ENCODE measurements at regions not wholly inside any gene's neighbourhood (a gene's known extent, or its start where the extent isn't known, plus 50 kb on each side); places are given as distances from the start of the nearest gene placed in this dataset.

DNA sequence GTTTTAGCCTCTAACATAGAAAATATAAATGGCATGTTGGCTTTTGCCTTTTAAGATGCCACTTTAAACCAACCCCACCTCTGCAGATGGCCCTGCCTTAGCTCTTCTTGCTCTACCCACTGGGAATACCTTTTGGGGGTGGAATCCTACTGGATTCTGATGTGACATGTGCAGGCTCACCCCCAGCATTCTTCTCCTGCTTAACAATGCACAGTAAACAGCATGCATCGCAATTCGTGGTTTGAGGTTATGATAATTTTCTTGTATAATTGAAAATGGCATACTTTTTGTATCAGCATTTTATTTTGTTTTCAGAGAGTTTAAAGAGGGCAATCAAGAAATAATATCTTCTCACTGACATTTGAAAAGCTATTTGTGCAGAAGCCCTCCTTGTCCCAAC, 167.9 kb downstream of the AREG start:
- TF ChIP-seq, protein P1, sequence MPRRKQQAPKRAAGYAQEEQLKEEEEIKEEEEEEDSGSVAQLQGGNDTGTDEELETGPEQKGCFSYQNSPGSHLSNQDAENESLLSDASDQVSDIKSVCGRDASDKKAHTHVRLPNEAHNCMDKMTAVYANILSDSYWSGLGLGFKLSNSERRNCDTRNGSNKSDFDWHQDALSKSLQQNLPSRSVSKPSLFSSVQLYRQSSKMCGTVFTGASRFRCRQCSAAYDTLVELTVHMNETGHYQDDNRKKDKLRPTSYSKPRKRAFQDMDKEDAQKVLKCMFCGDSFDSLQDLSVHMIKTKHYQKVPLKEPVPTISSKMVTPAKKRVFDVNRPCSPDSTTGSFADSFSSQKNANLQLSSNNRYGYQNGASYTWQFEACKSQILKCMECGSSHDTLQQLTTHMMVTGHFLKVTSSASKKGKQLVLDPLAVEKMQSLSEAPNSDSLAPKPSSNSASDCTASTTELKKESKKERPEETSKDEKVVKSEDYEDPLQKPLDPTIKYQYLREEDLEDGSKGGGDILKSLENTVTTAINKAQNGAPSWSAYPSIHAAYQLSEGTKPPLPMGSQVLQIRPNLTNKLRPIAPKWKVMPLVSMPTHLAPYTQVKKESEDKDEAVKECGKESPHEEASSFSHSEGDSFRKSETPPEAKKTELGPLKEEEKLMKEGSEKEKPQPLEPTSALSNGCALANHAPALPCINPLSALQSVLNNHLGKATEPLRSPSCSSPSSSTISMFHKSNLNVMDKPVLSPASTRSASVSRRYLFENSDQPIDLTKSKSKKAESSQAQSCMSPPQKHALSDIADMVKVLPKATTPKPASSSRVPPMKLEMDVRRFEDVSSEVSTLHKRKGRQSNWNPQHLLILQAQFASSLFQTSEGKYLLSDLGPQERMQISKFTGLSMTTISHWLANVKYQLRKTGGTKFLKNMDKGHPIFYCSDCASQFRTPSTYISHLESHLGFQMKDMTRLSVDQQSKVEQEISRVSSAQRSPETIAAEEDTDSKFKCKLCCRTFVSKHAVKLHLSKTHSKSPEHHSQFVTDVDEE (CRISPR knock-in tag; IDR thresholded peaks at IDR 0.05) = no peak
- TF ChIP-seq, protein P2, sequence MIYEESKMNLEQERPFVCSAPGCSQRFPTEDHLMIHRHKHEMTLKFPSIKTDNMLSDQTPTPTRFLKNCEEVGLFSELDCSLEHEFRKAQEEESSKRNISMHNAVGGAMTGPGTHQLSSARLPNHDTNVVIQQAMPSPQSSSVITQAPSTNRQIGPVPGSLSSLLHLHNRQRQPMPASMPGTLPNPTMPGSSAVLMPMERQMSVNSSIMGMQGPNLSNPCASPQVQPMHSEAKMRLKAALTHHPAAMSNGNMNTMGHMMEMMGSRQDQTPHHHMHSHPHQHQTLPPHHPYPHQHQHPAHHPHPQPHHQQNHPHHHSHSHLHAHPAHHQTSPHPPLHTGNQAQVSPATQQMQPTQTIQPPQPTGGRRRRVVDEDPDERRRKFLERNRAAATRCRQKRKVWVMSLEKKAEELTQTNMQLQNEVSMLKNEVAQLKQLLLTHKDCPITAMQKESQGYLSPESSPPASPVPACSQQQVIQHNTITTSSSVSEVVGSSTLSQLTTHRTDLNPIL (CRISPR knock-in tag; IDR thresholded peaks at IDR 0.05; ENCODE audit: low read depth) = no peak
- TF ChIP-seq TOX (CRISPR knock-in tag; IDR thresholded peaks at IDR 0.05; ENCODE audit: borderline replicate concordance) (no peak), ZFP3 (CRISPR knock-in tag; IDR thresholded peaks at IDR 0.05) (no peak), ARNTL (CRISPR knock-in tag; IDR thresholded peaks at IDR 0.05; ENCODE audit: borderline replicate concordance, low read depth) (no peak), ZNF8 (CRISPR knock-in tag; IDR thresholded peaks at IDR 0.05) (no peak), RARB (CRISPR knock-in tag; IDR thresholded peaks at IDR 0.05) (no peak)

Data from SK-N-SH treated with all-trans-retinoic acid at 6 μM for 48 hours (cell line).